Trophoblast cell (in vitro differentiated cells and primary cell): ENCODE measurements at regions not wholly inside any gene's neighbourhood (a gene's known extent, or its start where the extent isn't known, plus 50 kb on each side); places are given as distances from the start of the nearest gene placed in this dataset.

Experiments used
- DNase-seq, 2 donors: peaks; one replicate each; pipeline ENCODE4 v3.0.0-alpha.2; 2016
- H2AFZ ChIP-seq: 2 replicates; pipeline ENCODE4 v1.6.1; 2013; ENCODE audit warnings: low read length, moderate library complexity, mild to moderate bottlenecking; ENCODE audit not compliant: insufficient read depth, poor library complexity
- H2AK5ac ChIP-seq: 2 replicates; pipeline ENCODE4 v1.6.1; 2013; ENCODE audit warnings: mild to moderate bottlenecking, low read length
- H2BK120ac ChIP-seq: 2 replicates; pipeline ENCODE4 v1.6.1; 2013; ENCODE audit warnings: low read length, mild to moderate bottlenecking, moderate library complexity; ENCODE audit not compliant: insufficient read depth, poor library complexity
- H2BK12ac ChIP-seq: 2 replicates; pipeline ENCODE4 v1.6.1; 2013; ENCODE audit warnings: mild to moderate bottlenecking, low read length, moderate library complexity
- H2BK5ac ChIP-seq: 2 replicates; pipeline ENCODE4 v1.6.1; 2013; ENCODE audit warnings: low read length, low read depth, moderate library complexity, mild to moderate bottlenecking; ENCODE audit not compliant: poor library complexity
- H3K14ac ChIP-seq: 2 replicates; pipeline ENCODE4 v1.6.1; 2013; ENCODE audit warnings: mild to moderate bottlenecking, low read length
- H3K18ac ChIP-seq: 2 replicates; pipeline ENCODE4 v1.6.1; 2013; ENCODE audit warnings: mild to moderate bottlenecking, low read length
- H3K23ac ChIP-seq: 2 replicates; pipeline ENCODE4 v1.6.1; 2013; ENCODE audit warnings: low read length
- H3K27ac ChIP-seq: 2 replicates; pipeline ENCODE4 v1.5.1; 2013; ENCODE audit warnings: low read depth, mild to moderate bottlenecking, inconsistent platforms, low read length, moderate library complexity
- H3K27me3 ChIP-seq: 2 replicates; pipeline ENCODE4 v1.6.1; 2013; ENCODE audit warnings: inconsistent platforms, mild to moderate bottlenecking, low read length, moderate library complexity; ENCODE audit not compliant: insufficient read depth
- H3K36me3 ChIP-seq, 2 experiments: 1 replicate in 1 of 2; 2 replicates in 1 of 2; pipeline ENCODE4 v1.6.1; 2013; ENCODE audit warnings: low read length in 2 of 2, mild to moderate bottlenecking in 2 of 2, moderate library complexity in 1 of 2; ENCODE audit not compliant: insufficient read depth in 2 of 2, control insufficient read depth in 1 of 2
- H3K4ac ChIP-seq: 2 replicates; pipeline ENCODE4 v1.6.1; 2013; ENCODE audit warnings: low read depth, mild to moderate bottlenecking, low read length, moderate library complexity
- H3K4me1 ChIP-seq, 2 experiments: 1 replicate in 1 of 2; 2 replicates in 1 of 2; pipeline ENCODE4 v1.6.1; 2013; ENCODE audit warnings: low read length in 2 of 2, mild to moderate bottlenecking in 2 of 2, moderate library complexity in 1 of 2; ENCODE audit not compliant: insufficient read depth in 2 of 2, control insufficient read depth in 1 of 2
- H3K4me2 ChIP-seq: 2 replicates; pipeline ENCODE4 v1.6.1; 2013; ENCODE audit warnings: inconsistent platforms, mild to moderate bottlenecking, low read length, moderate library complexity
- H3K4me3 ChIP-seq: 2 replicates; pipeline ENCODE4 v1.5.1; 2013; ENCODE audit warnings: mild to moderate bottlenecking, low read depth, low read length, inconsistent platforms
- H3K79me1 ChIP-seq: one replicate; pipeline ENCODE4 v1.6.1; 2013; ENCODE audit warnings: low read length
- H3K79me2 ChIP-seq: 2 replicates; pipeline ENCODE4 v1.6.1; 2013; ENCODE audit warnings: low read length, mild to moderate bottlenecking; ENCODE audit not compliant: control insufficient read depth, insufficient read depth, poor library complexity
- H3K9ac ChIP-seq: 2 replicates; pipeline ENCODE4 v1.6.1; 2013; ENCODE audit warnings: mild to moderate bottlenecking, low read length
- H3K9me3 ChIP-seq: 2 replicates; pipeline ENCODE4 v1.6.1; 2013; ENCODE audit warnings: low read depth, mild to moderate bottlenecking, control low read depth, inconsistent platforms, low read length; ENCODE audit not compliant: insufficient read depth
- H4K12ac ChIP-seq: 2 replicates; pipeline ENCODE4 v1.6.1; 2013; ENCODE audit warnings: low read depth, mild to moderate bottlenecking, low read length, moderate library complexity
- H4K8ac ChIP-seq: 2 replicates; pipeline ENCODE4 v1.6.1; 2013; ENCODE audit warnings: low read depth, mild to moderate bottlenecking, low read length, moderate library complexity
- H4K91ac ChIP-seq: one replicate; pipeline ENCODE4 v1.6.1; 2013; ENCODE audit warnings: low read depth, mild to moderate bottlenecking, low read length, moderate library complexity
- WGBS: extraction: QIAGEN DNeasy Blood & Tissue Kit; methylation state at CpG from one replicate; pipeline ENCODE4 v1.1.7; 2013; ENCODE audit warnings: missing lambda C conversion rate; ENCODE audit not compliant: insufficient read length, insufficient coverage; ENCODE audit errors: extremely low coverage; 5-methylcytosine and 5-hydroxymethylcytosine counted together

GRCh38 chr5:3671337-3671736, 75.7 kb downstream of the IRX1 start:
- Histone ChIP-seq H3K36me3 (no peaks in the 10 kb centered on the region), H3K9me3 (peaks cover 3% of the 10 kb centered on the region), H3K18ac (no peak overlapping the region), H4K12ac (no peak overlapping the region), H2BK12ac (no peak overlapping the region), H3K4ac (no peak overlapping the region), H3K27me3 (no peaks in the 10 kb centered on the region), H3K4me3 (no peak overlapping the region), H2BK5ac (no peak overlapping the region), H4K8ac (no peak overlapping the region), H3K14ac (no peak overlapping the region), H3K4me1 (no peaks in the 10 kb centered on the region), H3K79me2 (no peaks in the 10 kb centered on the region), H3K9ac (no peak overlapping the region), H3K79me1 (no peaks in the 10 kb centered on the region), H3K23ac (no peak overlapping the region), H3K27ac (no peak overlapping the region), H3K4me2 (no peak overlapping the region), H2AK5ac (no peak overlapping the region), H2BK120ac (no peak overlapping the region), H2AFZ (no peak overlapping the region), H4K91ac (no peak overlapping the region)
- no CpG with 5 or more reads among the region's 3 CpGs for WGBS
- DNase-seq, result no peak

GRCh38 chr5:3678801-3679200, 83.2 kb downstream of the IRX1 start:
- no peak overlapping the region for H3K4me3 ChIP-seq
- H3K4ac ChIP-seq, result no peak overlapping the region
- no peak overlapping the region for H3K23ac ChIP-seq
- no peak overlapping the region for H4K8ac ChIP-seq
- no peak for DNase-seq
- peaks cover 2% of the 10 kb centered on the region for H3K9me3 ChIP-seq
- H3K36me3 ChIP-seq, result no peaks in the 10 kb centered on the region
- H3K27ac ChIP-seq, result no peak overlapping the region
- no peak overlapping the region for H3K14ac ChIP-seq
- no peak overlapping the region for H2BK120ac ChIP-seq
- no peak overlapping the region for H4K91ac ChIP-seq
- H3K27me3 ChIP-seq, result no peaks in the 10 kb centered on the region
- WGBS, result no CpG with 5 or more reads among the region's 4 CpGs
- H2BK5ac ChIP-seq, result no peak overlapping the region
- no peak overlapping the region for H3K18ac ChIP-seq
- no peak overlapping the region for H2AFZ ChIP-seq
- H3K9ac ChIP-seq, result no peak overlapping the region
- H3K4me1 ChIP-seq, result no peaks in the 10 kb centered on the region
- H3K4me2 ChIP-seq, result no peak overlapping the region
- no peaks in the 10 kb centered on the region for H3K79me1 ChIP-seq
- H4K12ac ChIP-seq, result no peak overlapping the region
- H3K79me2 ChIP-seq, result no peaks in the 10 kb centered on the region
- H2AK5ac ChIP-seq, result no peak overlapping the region
- no peak overlapping the region for H2BK12ac ChIP-seq

GRCh38 chr5:3680821-3681220, 85.2 kb downstream of the IRX1 start:
- peaks cover 2% of the 10 kb centered on the region for H3K9me3 ChIP-seq
- no peak overlapping the region for H4K8ac ChIP-seq
- H2AFZ ChIP-seq, result no peak overlapping the region
- DNase-seq, result no peak
- no peak overlapping the region for H2BK120ac ChIP-seq
- no peak overlapping the region for H3K4me2 ChIP-seq
- no peak overlapping the region for H3K4ac ChIP-seq
- no peak overlapping the region for H2BK5ac ChIP-seq
- H3K79me1 ChIP-seq, result no peaks in the 10 kb centered on the region
- H3K9ac ChIP-seq, result peak overlapping the region; percentile 33
- H3K4me3 ChIP-seq, result no peak overlapping the region
- H3K4me1 ChIP-seq, result no peaks in the 10 kb centered on the region
- H3K14ac ChIP-seq, result no peak overlapping the region
- no peak overlapping the region for H2AK5ac ChIP-seq
- no peak overlapping the region for H2BK12ac ChIP-seq
- no peak overlapping the region for H3K23ac ChIP-seq
- no CpG with 5 or more reads among the region's 5 CpGs for WGBS
- no peak overlapping the region for H3K27ac ChIP-seq
- no peak overlapping the region for H4K91ac ChIP-seq
- no peak overlapping the region for H4K12ac ChIP-seq
- no peak overlapping the region for H3K18ac ChIP-seq
- H3K27me3 ChIP-seq, result no peaks in the 10 kb centered on the region
- H3K36me3 ChIP-seq, result no peaks in the 10 kb centered on the region
- no peaks in the 10 kb centered on the region for H3K79me2 ChIP-seq

DNA sequence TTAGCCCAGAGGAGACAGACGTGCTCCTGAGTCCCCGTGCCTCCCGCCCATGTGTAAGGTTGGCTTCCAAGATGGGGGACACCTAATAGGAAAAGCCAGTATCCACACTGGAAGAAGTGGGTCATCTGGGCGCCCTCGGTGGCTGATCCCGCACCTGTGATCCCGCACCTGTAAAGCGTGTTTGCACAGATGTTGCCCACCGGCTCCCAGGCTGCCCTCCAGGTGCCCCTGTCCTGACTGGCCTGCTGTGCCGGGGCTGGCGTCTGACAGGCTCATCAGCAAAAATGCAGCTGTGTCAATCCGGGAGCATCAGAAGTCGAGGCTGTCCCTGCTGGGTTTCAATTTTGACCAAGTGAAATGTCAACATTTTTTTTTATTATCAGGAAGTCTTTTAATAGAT, 88.5 kb downstream of the IRX1 start:
- Histone ChIP-seq H3K79me1 (no peaks in the 10 kb centered on the region), H2BK5ac (no peak overlapping the region), H3K4me1 (peaks cover 0 to 2% of the 10 kb centered on the region in 2 experiments), H3K4me3 (no peak overlapping the region), H3K9ac (no peak overlapping the region), H4K8ac (no peak overlapping the region), H3K18ac (no peak overlapping the region), H3K23ac (no peak overlapping the region), H3K4me2 (no peak overlapping the region), H3K27ac (no peak overlapping the region), H3K36me3 (no peaks in the 10 kb centered on the region), H3K4ac (no peak overlapping the region), H3K79me2 (no peaks in the 10 kb centered on the region), H3K27me3 (no peaks in the 10 kb centered on the region), H4K12ac (no peak overlapping the region), H2BK12ac (no peak overlapping the region), H2AK5ac (no peak overlapping the region), H3K14ac (no peak overlapping the region), H2BK120ac (no peak overlapping the region), H4K91ac (no peak overlapping the region), H3K9me3 (peaks cover 2% of the 10 kb centered on the region), H2AFZ (no peak overlapping the region)
- WGBS, result no CpG with 5 or more reads among the region's 13 CpGs
- DNase-seq, result no peak
